Thyroid gland (tissue), 4 donors: ENCODE measurements at regions not wholly inside any gene's neighbourhood (a gene's known extent, or its start where the extent isn't known, plus 50 kb on each side); places are given as distances from the start of the nearest gene placed in this dataset.

Experiments
- DNase-seq, 2 donors: peaks; one replicate each; pipeline ENCODE4 v3.0.0-alpha.2; 2019
- H3K27ac ChIP-seq, 3 donors: fragments of 200-600 bp; sonication (generic); 1 replicate in 2 of 3; 2 replicates in 1 of 3; pipeline ENCODE4 v1.5.1; 2016 to 2019; ENCODE audit warnings: mild to moderate bottlenecking in 1 of 3, moderate library complexity in 1 of 3
- H3K27me3 ChIP-seq: fragments of 200-600 bp; sonication (generic); one replicate; pipeline ENCODE4 v1.5.1; 2019
- H3K36me3 ChIP-seq, 2 donors: fragments of 200-600 bp; sonication (generic); one replicate each; pipeline ENCODE4 v1.5.1; 2016 to 2019
- H3K4me1 ChIP-seq, 2 donors: fragments of 200-600 bp; sonication (generic); one replicate each; pipeline ENCODE4 v1.5.1; 2017 to 2019
- H3K4me3 ChIP-seq, 3 donors: fragments of 200-600 bp; sonication (generic); replicated peaks in 1 of 3; 1 replicate in 2 of 3; 2 replicates in 1 of 3; pipeline ENCODE4 v1.5.1; 2016; ENCODE audit warnings: mild to moderate bottlenecking in 1 of 3
- H3K9me3 ChIP-seq: fragments of 200-600 bp; sonication (generic); one replicate; pipeline ENCODE4 v1.5.1; 2017
- POLR2A ChIP-seq, 2 donors: fragments of 450-650 bp; IDR thresholded peaks; one replicate each; pipeline ENCODE4 v1.6.1; 2017; ENCODE audit warnings: antibody characterized with exemption in 2 of 2, mild to moderate bottlenecking in 2 of 2, moderate library complexity in 1 of 2
- WGBS, 2 donors: methylation state at CpG; one replicate each; pipeline ENCODE4 v1.1.5; 2017; 5-methylcytosine and 5-hydroxymethylcytosine counted together
- intact Hi-C: fragments of 100-400 bp; cut with DNase I; formaldehyde crosslinking; loops from one replicate; pipeline ENCODE4 v1.15.1; 2023
- TF ChIP-seq, protein P1 (sequence below), 6 experiments: fragments of 200-600 bp in 3 of 6; fragments of 450-650 bp in 3 of 6; sonication (generic) in 3 of 6; IDR thresholded peaks; one replicate each; pipeline ENCODE4 v1.5.1; 2016 to 2019; ENCODE audit warnings: antibody characterized with exemption in 6 of 6, mild to moderate bottlenecking in 2 of 6, inconsistent platforms in 1 of 6, moderate library complexity in 1 of 6

DNA sequence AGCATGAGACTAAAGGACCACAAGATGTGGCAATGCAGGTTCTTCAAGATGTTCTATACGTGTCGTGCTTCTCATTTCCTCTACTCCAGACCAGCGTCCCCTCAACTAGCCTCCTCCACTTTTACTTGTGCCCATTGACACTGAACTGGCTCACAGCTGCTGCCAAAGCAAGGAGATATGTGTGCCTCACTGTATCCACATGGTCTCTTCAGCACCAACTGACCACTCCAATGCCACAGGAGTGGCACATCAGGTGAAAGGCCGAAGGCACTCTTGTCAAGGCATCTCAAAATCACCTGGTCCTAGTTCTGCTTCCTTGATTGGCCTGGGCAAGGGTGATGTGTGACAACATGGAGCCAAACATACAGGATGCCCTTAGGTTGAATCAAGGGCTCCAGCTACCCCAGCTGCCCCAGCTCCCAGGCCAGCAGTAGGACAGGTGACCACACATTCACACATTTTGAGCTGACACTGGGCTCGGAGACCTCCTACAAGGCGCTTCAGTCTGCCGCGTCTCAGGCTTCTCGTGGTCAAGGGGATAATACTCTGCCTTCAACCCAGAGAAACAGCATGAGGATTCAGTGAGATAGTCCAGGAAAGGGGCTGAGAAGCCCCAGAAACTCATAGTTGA lies 205.2 kb upstream of the CDH4 start:
- no peaks in the 10 kb centered on the region for H3K27me3 ChIP-seq
- no peak for TF ChIP-seq POLR2A (IDR thresholded peaks at IDR 0.05)
- TF ChIP-seq, protein P1, sequence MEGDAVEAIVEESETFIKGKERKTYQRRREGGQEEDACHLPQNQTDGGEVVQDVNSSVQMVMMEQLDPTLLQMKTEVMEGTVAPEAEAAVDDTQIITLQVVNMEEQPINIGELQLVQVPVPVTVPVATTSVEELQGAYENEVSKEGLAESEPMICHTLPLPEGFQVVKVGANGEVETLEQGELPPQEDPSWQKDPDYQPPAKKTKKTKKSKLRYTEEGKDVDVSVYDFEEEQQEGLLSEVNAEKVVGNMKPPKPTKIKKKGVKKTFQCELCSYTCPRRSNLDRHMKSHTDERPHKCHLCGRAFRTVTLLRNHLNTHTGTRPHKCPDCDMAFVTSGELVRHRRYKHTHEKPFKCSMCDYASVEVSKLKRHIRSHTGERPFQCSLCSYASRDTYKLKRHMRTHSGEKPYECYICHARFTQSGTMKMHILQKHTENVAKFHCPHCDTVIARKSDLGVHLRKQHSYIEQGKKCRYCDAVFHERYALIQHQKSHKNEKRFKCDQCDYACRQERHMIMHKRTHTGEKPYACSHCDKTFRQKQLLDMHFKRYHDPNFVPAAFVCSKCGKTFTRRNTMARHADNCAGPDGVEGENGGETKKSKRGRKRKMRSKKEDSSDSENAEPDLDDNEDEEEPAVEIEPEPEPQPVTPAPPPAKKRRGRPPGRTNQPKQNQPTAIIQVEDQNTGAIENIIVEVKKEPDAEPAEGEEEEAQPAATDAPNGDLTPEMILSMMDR (IDR thresholded peaks at IDR 0.05) = no peak
- H3K36me3 ChIP-seq = no peaks in the 10 kb centered on the region
- DNase-seq = no peak
- WGBS, 2 donors = 88% methylated on average over 9 of the region's 9 CpGs
- intact Hi-C loops = no loop called here
- no peak overlapping the region for H3K4me3 ChIP-seq
- H3K9me3 ChIP-seq = no peaks in the 10 kb centered on the region
- H3K27ac ChIP-seq = no peak overlapping the region
- H3K4me1 ChIP-seq = no peaks in the 10 kb centered on the region

DNA sequence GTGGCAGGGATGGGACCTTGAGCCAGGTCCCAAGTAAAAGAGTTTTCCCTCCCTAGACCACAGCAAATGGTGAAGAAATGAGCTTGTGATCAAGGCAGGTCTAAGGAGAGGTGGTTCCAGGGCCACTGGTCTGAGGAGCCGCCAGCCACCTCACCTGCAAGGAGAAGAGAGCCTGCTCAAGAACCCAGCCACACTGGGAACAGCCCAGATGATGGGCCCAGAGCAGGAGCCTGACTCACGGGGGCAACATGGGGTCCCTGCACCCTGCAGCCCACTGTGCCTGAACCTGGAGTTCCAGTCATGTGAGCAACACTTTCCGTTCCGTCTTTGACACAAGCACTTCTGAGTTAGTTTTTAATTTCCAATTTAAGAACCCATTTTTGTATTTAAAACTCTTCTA lies 204.5 kb upstream of the CDH4 start:
- DNase-seq = no peak
- no peak overlapping the region for H3K4me3 ChIP-seq
- no peaks in the 10 kb centered on the region for H3K36me3 ChIP-seq
- no peaks in the 10 kb centered on the region for H3K27me3 ChIP-seq
- TF ChIP-seq, protein P1 (IDR thresholded peaks at IDR 0.05) = no peak
- TF ChIP-seq POLR2A (IDR thresholded peaks at IDR 0.05) = no peak
- H3K27ac ChIP-seq = no peak overlapping the region
- no peaks in the 10 kb centered on the region for H3K4me1 ChIP-seq
- WGBS, 2 donors = 90 to 92% methylated on average over 4 of the region's 4 CpGs
- intact Hi-C loops = no loop called here
- no peaks in the 10 kb centered on the region for H3K9me3 ChIP-seq

DNA sequence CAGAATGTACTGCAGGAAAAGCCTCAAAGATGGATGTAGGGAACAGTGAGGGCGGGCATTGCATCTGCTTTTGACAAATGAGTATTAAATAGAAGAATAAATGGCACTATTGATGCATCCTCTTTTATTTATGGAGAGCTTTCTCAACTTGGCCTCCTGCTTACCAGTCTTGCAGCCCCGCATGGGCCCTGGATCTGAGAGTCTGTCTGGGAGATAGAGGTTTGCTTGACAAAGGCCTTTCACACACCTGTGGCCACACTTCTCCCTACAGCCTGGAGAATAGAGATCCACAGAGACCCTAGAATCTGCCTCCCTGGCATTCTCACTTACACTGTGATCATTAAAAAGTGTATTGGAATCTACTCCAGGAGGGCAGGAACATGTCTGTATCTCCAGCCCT lies 203.8 kb upstream of the CDH4 start:
- no peak for TF ChIP-seq POLR2A (IDR thresholded peaks at IDR 0.05)
- TF ChIP-seq, protein P1 (IDR thresholded peaks at IDR 0.05) = no peak
- intact Hi-C loops = no loop called here

DNA sequence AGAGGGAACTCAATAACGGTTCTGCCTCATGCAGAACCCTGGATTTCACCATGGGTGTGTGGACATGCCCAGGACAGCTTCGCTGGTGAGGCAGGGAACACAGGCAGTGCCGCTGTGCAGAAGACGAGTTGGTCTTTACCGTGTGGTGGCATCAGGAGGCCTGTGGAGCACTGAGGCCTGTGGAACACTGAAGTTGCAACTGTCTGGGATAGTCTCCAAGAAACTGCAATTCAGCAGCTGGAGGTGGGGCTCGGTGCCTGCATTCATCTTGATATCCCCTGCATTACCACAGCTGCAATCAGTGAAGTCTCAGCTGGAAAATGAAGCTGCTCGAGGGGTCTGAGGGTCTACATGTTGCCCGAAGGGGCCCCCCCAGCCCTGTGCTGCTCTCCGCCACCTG lies 202.4 kb upstream of the CDH4 start:
- DNase-seq = no peak
- H3K27me3 ChIP-seq = no peaks in the 10 kb centered on the region
- 81 to 88% methylated on average over 7 of the region's 9 CpGs for WGBS, 2 donors
- TF ChIP-seq, protein P1 (IDR thresholded peaks at IDR 0.05) = no peak
- no peak for TF ChIP-seq POLR2A (IDR thresholded peaks at IDR 0.05)
- no peak overlapping the region for H3K27ac ChIP-seq
- H3K4me1 ChIP-seq = no peaks in the 10 kb centered on the region
- no peaks in the 10 kb centered on the region for H3K9me3 ChIP-seq
- intact Hi-C loops = no loop called here
- H3K4me3 ChIP-seq = no peak overlapping the region
- no peaks in the 10 kb centered on the region for H3K36me3 ChIP-seq

More for the DNA sequence above, 203.8 kb upstream of the CDH4 start:
- no peaks in the 10 kb centered on the region for H3K27me3 ChIP-seq
- no peak overlapping the region for H3K4me3 ChIP-seq
- DNase-seq = no peak
- no peaks in the 10 kb centered on the region for H3K36me3 ChIP-seq
- no peak overlapping the region for H3K27ac ChIP-seq
- no peaks in the 10 kb centered on the region for H3K4me1 ChIP-seq
- no peaks in the 10 kb centered on the region for H3K9me3 ChIP-seq
- WGBS, 2 donors = 92 to 98% methylated on average over 2 of the region's 2 CpGs

DNA sequence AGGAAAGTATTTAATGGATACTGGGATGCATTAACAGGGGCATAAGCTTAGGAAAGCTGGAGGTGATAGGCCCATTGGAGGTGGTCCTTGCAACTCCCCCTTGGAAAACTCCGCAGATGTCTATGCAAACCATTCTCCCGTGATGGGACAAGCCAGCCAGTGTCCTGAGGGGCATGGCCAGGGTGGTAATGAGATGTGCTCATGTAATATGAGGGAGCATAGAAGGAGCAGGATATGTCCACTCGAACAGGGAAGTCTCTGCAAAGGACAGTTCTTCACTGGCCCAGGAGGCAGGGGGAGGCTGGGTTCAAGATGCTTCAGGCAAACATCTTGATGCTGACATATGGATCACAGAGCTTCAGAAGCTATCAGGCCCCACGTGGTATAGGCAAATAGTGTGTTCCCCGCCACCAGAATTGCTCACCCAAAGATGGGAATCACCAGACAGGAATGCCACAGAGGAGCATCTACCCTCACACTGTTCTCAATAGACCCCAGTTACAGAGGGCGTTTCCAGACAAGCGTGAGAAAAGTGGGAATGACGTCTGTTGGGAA lies 201.6 kb upstream of the CDH4 start:
- H3K9me3 ChIP-seq = no peaks in the 10 kb centered on the region
- H3K4me1 ChIP-seq = no peaks in the 10 kb centered on the region
- TF ChIP-seq, protein P1 (IDR thresholded peaks at IDR 0.05) = no peak
- TF ChIP-seq POLR2A (IDR thresholded peaks at IDR 0.05) = no peak
- no peaks in the 10 kb centered on the region for H3K36me3 ChIP-seq
- no peak overlapping the region for H3K27ac ChIP-seq
- intact Hi-C loops = no loop called here
- WGBS, 2 donors = 85% methylated on average over 8 of the region's 8 CpGs
- no peaks in the 10 kb centered on the region for H3K27me3 ChIP-seq
- DNase-seq = no peak
- H3K4me3 ChIP-seq = no peak overlapping the region
